Testis (tissue), 2 donors: ENCODE measurements at regions not wholly inside any gene's neighbourhood (a gene's known extent, or its start where the extent isn't known, plus 50 kb on each side); places are given as distances from the start of the nearest gene placed in this dataset.

Source experiments
- CTCF ChIP-seq, 3 experiments: fragments of 450-650 bp in 2 of 3; fragments of 200-600 bp in 1 of 3; sonication (generic) in 1 of 3; IDR thresholded peaks; one replicate each; pipeline ENCODE4 v1.5.1; 2016 to 2019; ENCODE audit warnings: antibody characterized with exemption in 3 of 3, mild to moderate bottlenecking in 2 of 3, moderate library complexity in 1 of 3
- POLR2A ChIP-seq: fragments of 450-650 bp; IDR thresholded peaks from one replicate; pipeline ENCODE4 v1.6.1; 2017; ENCODE audit warnings: antibody characterized with exemption, mild to moderate bottlenecking, moderate library complexity

- TF ChIP-seq CTCF (IDR thresholded peaks at IDR 0.05) (no peak), POLR2A (no peak)
These were observed 452.8 kb downstream of the NFIB start for GRCh38 chr9:13860946-13861640.
